WTC11 (cell line): ENCODE measurements at regions not wholly inside any gene's neighbourhood (a gene's known extent, or its start where the extent isn't known, plus 50 kb on each side); places are given as distances from the start of the nearest gene placed in this dataset.

ENCODE experiments used
- ATAC-seq: fragments of 200-7000 bp; cut with Tn5 transposase; 2 replicates; pipeline ENCODE4 v1.10.0; 2021; ENCODE audit warnings: mild to moderate bottlenecking, moderate library complexity
- CTCF ChIA-PET: fragments of 300-600 bp; sonication (Branson Sonifier 250); formaldehyde crosslinking; loops from one replicate; lab custom pipeline; 2021; ENCODE audit warnings: antibody characterized with exemption; lab: Charles Lee
- POLR2A ChIA-PET: fragments of 350-600 bp; sonication (Branson Sonifier 250); formaldehyde crosslinking; loops from one replicate; lab custom pipeline; 2021; ENCODE audit warnings: antibody characterized with exemption; lab: Charles Lee
- DNase-seq: peaks from one replicate; pipeline ENCODE4 v3.0.0; 2021; ENCODE audit warnings: low spot score
- H3K27ac Mint-ChIP-seq: 2 replicates; pipeline ENCODE4 v1.8.0; 2021; ENCODE audit warnings: mixed read lengths
- H3K27me3 Mint-ChIP-seq: 2 replicates; pipeline ENCODE4 v1.8.0; 2021; ENCODE audit warnings: low read depth, mild to moderate bottlenecking, moderate library complexity, mixed read lengths
- H3K36me3 Mint-ChIP-seq: 2 replicates; pipeline ENCODE4 v1.8.0; 2021; ENCODE audit warnings: mixed read lengths
- H3K4me1 Mint-ChIP-seq: 2 replicates; pipeline ENCODE4 v1.8.0; 2022; ENCODE audit warnings: mixed read lengths
- H3K4me3 Mint-ChIP-seq: 2 replicates; pipeline ENCODE4 v1.8.0; 2021; ENCODE audit warnings: mild to moderate bottlenecking, moderate library complexity, mixed read lengths
- H3K9me3 Mint-ChIP-seq: 2 replicates; pipeline ENCODE4 v1.8.0; 2021; ENCODE audit warnings: mixed read lengths
- AR ChIP-seq: fragments of 250-450 bp; sonication (Bioruptor Pico); IDR thresholded peaks from 2 replicates; pipeline ENCODE4 v1.9.0; 2021; ENCODE audit warnings: mild to moderate bottlenecking
- ARID4B ChIP-seq: sonication (generic); formaldehyde crosslinking; IDR thresholded peaks from 2 replicates; pipeline ENCODE4 v1.8.0; 2023; ENCODE audit warnings: missing genetic modification reagents, mild to moderate bottlenecking, borderline replicate concordance
- FOXP4 ChIP-seq: sonication (generic); formaldehyde crosslinking; IDR thresholded peaks from 2 replicates; pipeline ENCODE4 v1.8.0; 2022; ENCODE audit warnings: mild to moderate bottlenecking, missing genetic modification reagents
- IRF2 ChIP-seq: sonication (generic); formaldehyde crosslinking; IDR thresholded peaks from 2 replicates; pipeline ENCODE4 v1.8.0; 2022; ENCODE audit warnings: low read depth, missing genetic modification reagents, borderline replicate concordance
- KAT7 ChIP-seq: sonication (generic); formaldehyde crosslinking; IDR thresholded peaks from 2 replicates; pipeline ENCODE4 v1.8.1; 2023; ENCODE audit warnings: missing genetic modification reagents, mild to moderate bottlenecking, borderline replicate concordance
- MLX ChIP-seq: sonication (generic); formaldehyde crosslinking; IDR thresholded peaks from 2 replicates; pipeline ENCODE4 v1.8.1; 2023; ENCODE audit warnings: mild to moderate bottlenecking, missing genetic modification reagents, moderate library complexity
- MXD4 ChIP-seq: fragments of 250-450 bp; sonication (Bioruptor Pico); IDR thresholded peaks from 2 replicates; pipeline ENCODE4 v1.8.0; 2021; ENCODE audit warnings: mild to moderate bottlenecking, moderate library complexity, borderline replicate concordance
- MYBL2 ChIP-seq: sonication (generic); formaldehyde crosslinking; IDR thresholded peaks from 2 replicates; pipeline ENCODE4 v1.8.1; 2023; ENCODE audit warnings: mild to moderate bottlenecking, moderate library complexity, missing genetic modification reagents
- NR1H2 ChIP-seq: sonication (generic); formaldehyde crosslinking; IDR thresholded peaks from 2 replicates; pipeline ENCODE4 v1.9.0; 2021; ENCODE audit warnings: mild to moderate bottlenecking, moderate library complexity, missing genetic modification reagents
- OVOL2 ChIP-seq: fragments of 250-450 bp; sonication (Bioruptor Pico); IDR thresholded peaks from 2 replicates; pipeline ENCODE4 v1.9.0; 2021; ENCODE audit warnings: mild to moderate bottlenecking, borderline replicate concordance
- RORB ChIP-seq: fragments of 250-450 bp; sonication (Bioruptor Pico); IDR thresholded peaks from 2 replicates; pipeline ENCODE4 v1.9.0; 2021; ENCODE audit warnings: mild to moderate bottlenecking
- SP1 ChIP-seq: sonication (generic); formaldehyde crosslinking; conservative IDR thresholded peaks from 2 replicates; pipeline ENCODE4 v1.8.1; 2022; ENCODE audit warnings: missing genetic modification reagents
- ZBTB21 ChIP-seq: sonication (generic); formaldehyde crosslinking; IDR thresholded peaks from 2 replicates; pipeline ENCODE4 v1.8.1; 2023; ENCODE audit warnings: mild to moderate bottlenecking, missing genetic modification reagents, borderline replicate concordance
- ZNF396 ChIP-seq: fragments of 250-450 bp; sonication (Bioruptor Pico); IDR thresholded peaks from 2 replicates; pipeline ENCODE4 v1.8.0; 2021; ENCODE audit warnings: mild to moderate bottlenecking, moderate library complexity, borderline replicate concordance
- ZNF512 ChIP-seq: sonication (generic); formaldehyde crosslinking; IDR thresholded peaks from 2 replicates; pipeline ENCODE4 v1.8.1; 2022; ENCODE audit warnings: missing genetic modification reagents, borderline replicate concordance
- ZNF671 ChIP-seq: fragments of 250-450 bp; sonication (Bioruptor Pico); IDR thresholded peaks from 2 replicates; pipeline ENCODE4 v1.8.0; 2021; ENCODE audit warnings: mild to moderate bottlenecking

GRCh38 chrX:21151051-21151450, 223.2 kb upstream of the CNKSR2 start:
- Mint-ChIP-seq H3K27me3 (no peaks in the 10 kb centered on the region), H3K4me1 (peaks cover 5% of the 10 kb centered on the region), H3K27ac (no peak overlapping the region), H3K36me3 (no peaks in the 10 kb centered on the region), H3K4me3 (no peak overlapping the region), H3K9me3 (peaks cover under 1% of the 10 kb centered on the region)
- no peak for DNase-seq
- ChIA-PET CTCF (no interaction called here), POLR2A (no interaction called here)
- ATAC-seq = no peak
- no peak for TF ChIP-seq MYBL2 (CRISPR knock-in tag)
- no peak for TF ChIP-seq ZBTB21
- no peak for TF ChIP-seq ZNF671 (CRISPR knock-in tag)
- no peak for TF ChIP-seq MXD4 (CRISPR knock-in tag)
- TF ChIP-seq ZNF396 (CRISPR knock-in tag) = no peak
- no peak for TF ChIP-seq OVOL2 (CRISPR knock-in tag)
- no peak for TF ChIP-seq MLX (CRISPR knock-in tag)
- TF ChIP-seq IRF2 (CRISPR knock-in tag) = no peak
- no peak for TF ChIP-seq ZNF512 (CRISPR knock-in tag)
- no peak for TF ChIP-seq NR1H2 (CRISPR knock-in tag)
- no peak for TF ChIP-seq KAT7 (CRISPR knock-in tag)
- no peak for TF ChIP-seq AR (CRISPR knock-in tag)
- no peak for TF ChIP-seq FOXP4
- no peak for TF ChIP-seq RORB
- TF ChIP-seq SP1 (CRISPR knock-in tag) = no peak
- no peak for TF ChIP-seq ARID4B (CRISPR knock-in tag)
